ENCODE measurements at regions not wholly inside any gene's neighbourhood (a gene's known extent, or its start where the extent isn't known, plus 50 kb on each side); places are given as distances from the start of the nearest gene placed in this dataset.

DNA sequence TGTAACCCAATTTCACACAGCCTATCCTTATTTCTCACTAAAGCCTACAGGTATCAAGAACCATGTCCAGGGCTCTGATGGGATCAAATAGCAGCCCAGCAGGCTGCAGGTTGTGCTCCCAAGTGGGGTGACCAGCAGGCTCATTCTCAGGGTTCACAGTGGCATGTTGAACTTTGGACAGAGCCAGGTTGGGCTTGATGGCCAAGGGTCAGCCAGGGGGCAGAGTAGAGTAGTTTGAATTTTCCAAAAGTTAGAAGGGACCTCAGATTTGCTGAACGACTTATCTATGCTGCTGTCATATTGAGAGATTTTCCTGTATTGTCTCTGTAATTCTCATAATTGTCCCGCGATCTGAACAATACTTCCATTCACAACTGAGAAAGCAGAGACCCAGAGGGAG lies 310.8 kb upstream of the BOD1L1 start:
- TF ChIP-seq IKZF3 (tag by site-specific recombination; IDR thresholded peaks at IDR 0.05) = no peak
- TF ChIP-seq PBX3 (CRISPR knock-in tag; IDR thresholded peaks at IDR 0.05) = no peak
- TF ChIP-seq CTCF (tag by site-specific recombination; IDR thresholded peaks at IDR 0.05) = no peak
- TF ChIP-seq ZNF600 (tag by site-specific recombination; IDR thresholded peaks at IDR 0.05) = no peak
- TF ChIP-seq YY1 (tag by site-specific recombination; IDR thresholded peaks at IDR 0.05) = no peak

Data from HEK293 (cell line).